ENCODE measurements at regions not wholly inside any gene's neighbourhood (a gene's known extent, or its start where the extent isn't known, plus 50 kb on each side); places are given as distances from the start of the nearest gene placed in this dataset.
"Not testable (repeated sequence)": the region's sequence is repeated elsewhere in the genome, so short reads cannot be mapped to it uniquely, and the experiment has no call there.

DNA sequence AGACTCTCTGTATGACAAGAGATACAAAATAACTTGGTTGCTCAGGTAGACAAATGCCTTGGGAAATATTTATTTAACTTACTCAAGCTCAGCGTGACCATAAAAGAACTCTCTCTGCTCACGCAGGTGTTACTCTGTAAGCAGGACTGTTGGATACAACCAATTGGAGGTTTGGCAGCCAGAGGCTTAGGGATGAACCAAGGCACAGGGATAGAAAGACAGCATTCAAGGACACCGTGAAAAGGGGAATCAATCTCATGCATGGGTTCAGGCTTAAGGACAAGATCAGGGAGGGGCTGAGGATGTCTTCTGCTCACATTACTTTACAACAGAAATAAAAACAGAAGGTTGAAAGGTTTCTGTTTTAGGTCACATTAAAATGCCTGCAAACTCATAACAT lies 389.0 kb upstream of the BRINP1 start:
- no peak for DNase-seq (ENCODE audit: low spot score)

DNA sequence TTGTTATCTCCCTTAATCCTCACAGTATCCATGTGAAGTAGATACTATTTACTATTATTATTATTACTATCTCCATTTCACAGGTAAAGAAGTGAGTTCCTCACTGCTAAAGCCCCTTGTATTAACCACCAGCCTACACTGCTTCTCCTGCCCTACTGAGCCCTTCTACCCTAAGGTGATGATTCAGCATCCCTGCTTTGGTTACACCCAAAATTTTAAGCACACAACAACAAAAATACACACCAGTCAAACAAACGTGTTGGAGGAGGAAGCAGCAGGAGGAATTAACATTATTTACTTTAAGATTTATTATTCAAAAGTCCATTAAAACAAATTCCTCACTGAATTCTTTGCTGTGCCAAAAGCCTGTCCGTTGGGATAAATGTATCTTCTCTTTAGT lies 370.2 kb upstream of the BRINP1 start:
- DNase-seq (ENCODE audit: low spot score) = no peak

DNA sequence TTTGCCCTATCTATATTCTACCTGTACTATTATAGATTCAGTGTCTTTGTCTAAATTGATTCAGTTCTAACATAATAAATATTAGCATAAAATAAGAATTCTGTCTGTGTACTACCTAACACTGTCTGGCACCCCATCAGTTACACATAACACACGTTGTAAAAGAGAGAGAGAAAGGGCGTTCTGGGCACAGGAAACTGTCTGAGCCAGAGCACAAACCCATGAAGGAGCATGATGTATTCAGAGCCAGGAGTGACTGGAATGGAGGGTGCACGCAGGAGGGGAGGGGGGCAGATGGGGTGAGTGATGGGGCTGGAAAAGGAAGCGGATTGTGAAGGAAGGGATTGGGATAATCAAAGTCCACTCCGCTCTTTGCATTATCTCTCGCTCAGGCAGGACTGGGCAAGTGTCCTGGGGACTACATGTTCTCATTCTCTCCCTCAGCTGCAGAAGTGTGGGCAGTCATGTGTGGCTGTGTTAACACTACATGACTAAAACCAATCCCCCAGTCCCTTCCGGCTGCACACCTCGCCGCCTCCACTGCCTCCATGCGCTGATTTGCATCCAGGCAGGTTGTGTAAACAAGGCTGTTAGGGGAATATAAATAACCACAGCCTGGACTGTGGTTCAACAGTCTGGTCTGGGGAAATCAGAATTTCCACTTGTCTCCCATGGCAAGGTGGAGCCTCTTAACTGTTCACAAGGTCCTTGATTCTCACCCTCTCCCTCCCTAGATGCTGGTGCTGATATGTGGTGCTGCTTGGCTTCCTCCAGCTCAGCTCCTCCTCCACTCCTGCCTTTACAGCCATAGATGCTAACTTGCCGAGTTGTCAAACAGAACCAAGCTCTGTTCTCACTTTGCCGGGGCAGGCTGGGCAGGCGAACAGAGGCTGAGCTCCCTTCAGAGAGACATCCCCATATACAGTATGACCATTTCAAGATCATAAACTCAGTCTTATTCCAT lies 367.5 kb upstream of the BRINP1 start:
- DNase-seq (ENCODE audit: low spot score) = no peak

DNA sequence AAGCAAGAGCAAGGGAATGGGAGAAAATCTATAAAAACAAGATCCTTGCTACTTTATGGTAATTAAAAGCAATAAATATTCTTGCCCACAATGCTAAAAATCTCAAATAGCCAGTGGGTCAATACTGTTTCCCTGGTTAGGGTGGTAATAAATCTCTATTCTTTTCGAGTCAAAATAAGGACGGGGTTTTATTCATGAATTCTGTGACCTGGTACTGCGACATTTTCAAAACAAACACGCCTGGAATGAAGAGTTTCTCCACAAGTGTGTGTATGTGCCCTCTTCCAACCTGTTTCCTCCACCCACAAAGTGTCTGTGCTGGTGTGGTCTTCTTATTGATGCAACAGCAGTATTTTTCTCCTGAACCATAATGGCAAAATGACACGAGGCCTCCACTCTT lies 358.8 kb upstream of the BRINP1 start:
- no peak for DNase-seq (ENCODE audit: low spot score)

DNA sequence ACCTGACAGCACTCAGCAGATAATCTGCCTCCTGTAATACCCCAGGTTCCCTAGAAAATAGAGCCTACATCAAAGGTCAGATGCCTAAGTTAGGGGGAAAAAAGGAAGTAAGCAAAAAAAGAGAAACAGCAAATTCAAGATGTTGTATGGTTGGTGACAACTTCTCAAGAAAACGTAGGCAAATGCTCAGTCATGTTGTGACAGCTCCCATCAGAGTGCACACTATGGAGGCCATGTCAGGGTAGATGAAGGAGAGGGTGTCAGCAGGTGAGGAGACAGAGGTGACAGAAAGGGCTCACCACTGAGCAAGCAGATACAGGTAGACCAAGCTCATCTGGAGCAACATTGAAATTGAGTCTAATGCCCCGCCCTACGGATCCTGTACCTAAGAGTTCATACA lies 356.8 kb upstream of the BRINP1 start:
- DNase-seq (ENCODE audit: low spot score) = no peak

DNA sequence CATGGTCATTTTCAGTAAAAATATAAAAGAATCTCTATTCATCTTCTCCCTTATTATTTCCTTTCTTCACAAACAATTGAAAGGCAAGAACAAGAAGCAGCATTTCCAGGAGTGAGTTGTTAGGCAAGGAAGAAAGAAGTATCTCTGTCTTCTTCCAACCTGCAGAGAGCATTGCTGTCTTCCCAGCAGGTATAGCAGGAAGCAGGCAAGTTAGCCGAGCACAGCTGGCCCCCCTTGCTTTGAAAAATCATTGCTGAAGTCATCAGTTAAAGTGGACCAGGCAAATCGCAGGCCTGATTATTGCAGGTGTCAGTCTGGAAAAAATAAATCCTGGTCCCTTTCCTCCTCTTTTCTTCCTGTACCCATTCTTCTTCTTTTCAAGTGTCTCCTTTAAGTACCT lies 353.1 kb upstream of the BRINP1 start:
- DNase-seq (ENCODE audit: low spot score) = no peak

DNA sequence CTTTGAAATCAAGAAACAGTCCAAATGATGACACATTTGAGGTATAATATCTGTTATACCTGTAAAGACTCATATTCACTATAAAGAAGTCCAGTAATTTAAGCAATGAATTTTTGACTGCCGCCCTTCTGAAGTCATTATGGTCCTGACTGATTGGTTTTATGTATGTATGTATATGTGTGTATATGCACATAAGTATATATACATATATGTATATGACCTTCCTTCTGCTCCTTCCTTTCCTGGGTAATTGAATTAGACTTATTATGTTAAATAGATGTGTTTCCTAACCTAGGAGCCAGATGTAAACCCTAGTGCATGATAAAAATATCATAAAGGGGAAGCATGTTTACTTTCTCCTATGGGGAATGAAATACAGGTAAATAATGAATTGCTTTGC lies 343.1 kb upstream of the BRINP1 start:
- no peak for DNase-seq (ENCODE audit: low spot score)

DNA sequence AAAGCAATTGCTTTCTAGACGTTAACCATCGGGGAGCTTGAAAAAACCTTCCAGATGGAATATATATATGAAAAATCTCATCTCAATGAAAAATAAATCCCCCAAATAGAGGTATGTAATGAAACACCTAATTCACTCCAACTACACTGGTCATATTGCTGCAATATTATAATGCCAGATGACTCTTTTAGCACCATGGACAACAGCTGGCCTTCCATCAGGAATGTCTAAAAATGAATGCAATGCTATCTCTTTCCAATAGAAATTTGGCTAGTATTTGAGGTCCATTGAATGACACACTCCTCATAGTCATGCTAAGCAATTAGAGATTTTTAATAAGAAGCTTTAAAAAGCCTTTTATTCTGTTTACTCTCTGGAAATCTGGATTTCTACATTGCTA lies 340.2 kb upstream of the BRINP1 start:
- no peak for DNase-seq (ENCODE audit: low spot score)

DNA sequence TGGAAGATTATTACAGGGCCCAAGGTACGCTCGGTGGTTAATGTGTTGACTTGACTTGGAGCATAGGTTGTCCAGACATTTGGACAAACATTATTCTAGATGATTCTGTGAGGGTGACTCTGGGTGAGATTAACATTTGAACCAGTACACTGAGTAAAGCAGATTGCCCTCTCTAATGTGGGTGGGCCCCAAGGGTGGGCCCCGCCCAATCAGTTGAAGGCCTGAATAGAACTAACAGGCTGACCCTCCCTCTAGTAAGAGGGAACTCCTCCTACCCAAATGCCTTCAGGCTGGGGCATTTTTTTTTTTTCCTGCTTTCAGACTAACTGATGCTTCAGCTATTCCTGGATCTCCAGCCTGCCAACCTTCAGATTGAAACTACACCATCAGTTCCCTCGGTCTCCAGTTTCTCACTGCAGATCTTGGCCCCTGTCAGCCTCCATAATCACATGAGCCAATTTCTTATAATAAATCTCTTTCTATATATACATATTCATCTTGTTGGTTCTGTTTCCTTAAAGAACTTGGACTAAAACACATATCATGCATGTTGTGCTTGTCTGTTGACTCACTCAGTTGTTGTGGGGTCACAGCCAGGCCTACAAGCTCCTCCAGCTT lies 338.1 kb upstream of the BRINP1 start:
- no peak for DNase-seq (ENCODE audit: low spot score)

DNA sequence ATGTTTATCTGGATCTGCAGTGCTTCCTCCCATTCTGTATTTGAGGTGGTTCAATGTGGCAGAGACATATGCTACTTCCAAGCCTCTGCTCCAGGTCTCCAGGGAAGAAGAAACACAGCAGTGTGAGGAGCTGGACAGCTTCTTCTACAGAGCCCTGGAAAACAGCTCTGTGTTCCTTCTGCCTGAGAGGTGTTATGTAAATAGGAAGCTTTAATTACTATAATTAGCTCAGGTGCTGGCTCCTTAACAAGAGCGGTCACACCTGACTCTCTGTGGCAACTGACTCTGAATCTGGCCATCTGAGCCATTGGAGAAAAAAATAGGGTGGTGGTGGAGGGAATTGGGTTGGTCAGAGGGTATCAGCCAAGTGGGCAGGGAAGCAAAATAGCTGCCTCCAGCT lies 332.4 kb upstream of the BRINP1 start:
- DNase-seq (ENCODE audit: low spot score) = no peak

DNA sequence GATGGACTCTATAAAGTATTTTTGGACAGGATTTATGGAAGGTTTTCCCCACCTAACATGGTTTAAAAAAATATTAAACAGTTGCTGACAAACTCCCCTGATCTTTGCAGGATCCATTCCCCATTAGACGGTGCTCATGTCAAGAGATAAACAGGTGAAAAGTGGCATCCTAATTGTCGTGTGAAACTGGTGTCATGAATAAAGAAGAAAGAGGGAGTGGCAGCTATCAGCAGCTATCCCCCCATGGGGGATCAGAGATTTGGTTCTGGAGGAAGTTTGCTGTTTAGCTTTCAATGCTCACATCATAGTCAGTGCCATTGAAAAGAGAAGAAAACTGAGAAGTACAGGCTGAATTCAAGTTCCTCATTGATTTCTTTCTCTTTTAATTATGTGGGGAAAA lies 329.3 kb upstream of the BRINP1 start:
- no peak for DNase-seq (ENCODE audit: low spot score)

DNA sequence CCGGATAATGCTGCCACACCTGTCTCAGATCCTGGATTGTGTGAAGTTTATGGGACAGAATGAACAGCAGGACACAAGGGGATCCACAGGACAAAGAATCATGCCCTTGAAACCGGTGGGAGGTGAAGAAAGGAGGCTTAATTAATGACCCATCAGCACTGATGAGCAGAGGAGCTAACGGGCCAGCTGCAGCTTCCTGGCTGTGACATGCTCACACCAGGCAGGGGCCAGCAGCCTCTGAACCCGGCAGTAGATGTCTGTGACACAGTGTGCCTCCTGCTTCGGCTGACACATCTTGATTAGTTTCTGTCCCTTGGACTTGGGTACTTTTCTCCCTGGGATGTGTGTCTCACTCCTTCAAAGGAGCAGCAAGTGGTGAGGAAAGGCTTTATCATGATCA lies 328.8 kb upstream of the BRINP1 start:
- DNase-seq (ENCODE audit: low spot score) = no peak

DNA sequence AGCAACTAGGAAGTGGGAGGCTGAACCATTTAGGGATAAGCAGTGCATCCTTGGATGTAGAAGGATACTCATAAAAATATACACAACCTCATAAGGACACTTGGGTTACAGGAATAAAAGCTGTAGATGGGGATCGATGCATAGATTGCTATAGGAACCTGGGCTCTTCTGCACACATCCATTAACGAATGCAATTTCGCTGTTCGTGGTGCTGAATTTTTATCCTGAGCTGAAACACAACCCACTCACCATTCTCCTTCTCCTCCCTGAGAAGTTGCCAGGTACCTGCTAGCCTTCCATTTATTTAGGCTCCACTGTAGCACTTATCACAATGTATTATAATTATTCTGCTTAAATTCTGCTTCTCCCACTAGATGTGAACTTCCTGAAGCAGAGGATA lies 320.6 kb upstream of the BRINP1 start:
- DNase-seq (ENCODE audit: low spot score) = no peak

DNA sequence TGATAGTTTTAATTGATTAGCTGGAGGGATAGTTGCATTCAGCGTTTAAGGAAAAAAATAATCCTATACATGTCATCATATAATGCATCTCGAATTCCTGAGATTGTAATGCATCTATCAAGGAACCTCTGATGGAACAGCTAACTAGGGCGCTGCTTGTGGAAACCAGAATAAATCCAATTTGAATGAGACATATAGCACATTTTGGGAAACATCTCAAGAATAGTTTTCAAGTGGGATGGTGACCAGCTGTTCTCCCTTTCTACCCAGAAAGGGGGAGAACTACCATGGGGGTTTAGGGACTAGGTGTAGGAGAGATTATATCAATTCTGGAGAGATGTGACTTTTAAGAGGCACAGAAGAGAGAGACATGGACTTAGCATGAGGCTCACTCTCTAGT lies 319.3 kb upstream of the BRINP1 start:
- DNase-seq (ENCODE audit: low spot score) = no peak

DNA sequence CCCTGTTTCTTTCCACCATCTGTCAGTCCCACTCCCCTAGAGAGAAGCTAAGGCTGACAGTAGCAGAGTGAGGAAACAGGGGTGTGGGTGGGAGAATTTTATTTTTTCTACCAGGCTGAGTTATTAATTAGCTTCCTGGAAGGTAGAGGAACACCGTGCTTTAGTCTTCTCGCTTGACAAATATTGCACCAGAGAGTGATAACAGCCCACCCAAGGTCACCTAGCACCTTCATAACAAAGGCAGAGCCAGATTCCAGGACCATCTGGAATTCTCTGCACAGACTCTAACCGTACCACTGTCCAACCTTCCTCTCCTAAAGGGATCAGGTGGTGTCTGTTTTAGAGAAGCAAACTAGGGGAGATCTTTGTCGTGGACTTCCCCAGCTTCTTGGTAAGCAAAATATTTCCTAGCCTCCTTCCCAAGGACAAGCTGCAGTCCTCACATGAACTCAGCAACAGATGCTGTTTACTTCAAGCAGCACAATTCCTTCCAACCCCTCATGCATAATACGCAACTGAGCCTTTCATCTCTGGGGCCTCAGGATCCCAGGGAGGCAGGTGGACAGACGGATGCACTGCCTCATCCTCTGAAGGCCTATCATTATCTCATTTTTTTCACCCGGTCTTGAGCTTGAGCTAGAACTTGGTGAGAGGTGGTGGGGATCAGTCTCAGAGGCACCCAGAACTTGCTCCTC lies 308.7 kb upstream of the BRINP1 start:
- DNase-seq (ENCODE audit: low spot score) = no peak

DNA sequence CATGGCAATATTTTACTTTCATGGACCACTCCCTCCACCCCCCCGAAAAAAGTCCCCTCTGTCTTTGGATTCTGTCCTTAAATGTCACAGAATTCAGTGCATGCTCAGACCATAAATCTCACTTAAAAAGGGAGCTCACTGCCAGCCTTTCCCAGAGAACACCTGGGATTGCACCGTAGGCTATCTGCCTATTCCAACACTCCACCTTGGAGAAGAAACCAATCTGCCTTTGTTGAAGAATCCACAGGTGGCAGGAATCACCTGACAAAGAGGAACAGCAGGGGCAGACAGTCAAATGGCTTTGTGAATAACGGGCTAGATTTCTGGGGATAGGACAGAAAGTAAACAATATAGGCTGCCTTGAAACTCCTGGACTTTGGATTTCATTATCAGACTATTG lies 306.7 kb upstream of the BRINP1 start:
- no peak for DNase-seq (ENCODE audit: low spot score)

DNA sequence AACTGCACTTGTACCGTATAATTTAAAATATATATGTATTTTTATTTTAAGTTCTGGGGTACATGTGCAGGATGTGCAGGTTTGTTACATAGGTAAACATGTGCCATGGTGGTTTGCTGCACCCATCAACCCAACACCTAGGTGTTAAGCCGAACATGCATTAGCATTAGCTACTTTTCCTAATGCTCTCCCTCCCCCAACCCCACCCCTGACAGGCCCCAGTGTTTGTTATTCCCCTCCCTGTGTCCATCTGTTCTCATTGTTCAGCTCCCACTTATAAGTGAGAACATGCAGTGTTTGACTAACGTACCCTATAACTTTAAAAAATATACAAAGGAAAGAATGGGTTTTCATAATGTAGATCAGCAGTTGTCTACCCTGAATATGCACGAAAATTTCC lies 303.5 kb upstream of the BRINP1 start:
- not testable (repeated sequence) for DNase-seq (ENCODE audit: low spot score)

DNA sequence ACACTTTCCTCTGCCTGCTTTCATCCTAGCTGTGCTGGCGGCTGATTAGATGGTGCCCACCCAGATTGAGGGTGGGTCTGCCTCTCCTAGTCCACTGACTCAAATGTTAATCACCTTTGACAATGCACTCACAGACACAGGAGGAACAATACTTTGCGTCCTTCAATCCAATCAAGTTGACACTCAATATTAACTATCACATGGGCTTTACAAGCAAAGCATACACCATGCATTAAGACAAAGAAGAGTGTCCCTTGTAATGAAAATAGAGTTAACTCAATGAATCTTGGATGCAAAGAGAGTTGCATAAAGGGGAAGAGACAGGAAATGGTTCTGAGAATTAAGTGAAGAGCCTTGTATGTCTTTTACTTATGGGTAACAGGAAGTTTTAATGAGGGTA lies 298.7 kb upstream of the BRINP1 start:
- no peak for DNase-seq (ENCODE audit: low spot score)

DNA sequence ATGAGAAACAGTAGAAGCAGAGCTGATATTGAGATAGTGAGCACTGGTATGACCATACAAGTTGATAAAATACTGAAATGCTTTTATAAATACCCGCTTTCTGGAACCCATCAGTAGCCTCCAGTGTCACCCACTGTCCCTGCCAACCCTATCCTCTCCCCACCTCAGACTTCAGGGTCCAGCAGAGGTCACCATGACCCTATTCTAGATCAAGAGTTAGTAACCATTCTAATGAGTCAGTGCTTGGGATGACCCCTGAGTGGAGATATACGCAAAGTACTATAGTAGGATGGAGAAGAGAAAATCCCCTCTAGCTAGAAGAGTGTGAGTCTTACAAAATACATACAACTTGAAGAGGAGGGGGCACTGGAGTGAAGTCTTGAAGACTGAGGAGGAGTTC lies 297.9 kb upstream of the BRINP1 start:
- no peak for DNase-seq (ENCODE audit: low spot score)

DNA sequence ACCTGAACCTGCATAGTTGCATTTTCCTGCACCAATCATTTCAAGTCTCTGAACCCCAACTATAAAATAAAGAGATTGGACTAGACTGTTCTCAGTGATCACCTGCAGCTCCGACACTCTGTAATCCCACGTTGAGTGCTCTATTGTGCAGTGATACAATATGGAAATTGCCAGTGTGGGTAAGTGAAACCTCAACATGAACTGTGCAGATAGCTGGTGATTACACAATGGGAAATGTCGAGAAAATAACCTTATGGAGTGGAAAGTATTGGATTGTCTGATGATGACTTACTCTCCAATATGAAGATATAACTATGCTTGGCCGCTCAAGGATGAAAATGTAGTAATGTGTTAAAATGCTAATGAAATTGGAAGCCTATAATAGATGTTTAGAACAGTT lies 293.1 kb upstream of the BRINP1 start:
- DNase-seq (ENCODE audit: low spot score) = no peak

DNA sequence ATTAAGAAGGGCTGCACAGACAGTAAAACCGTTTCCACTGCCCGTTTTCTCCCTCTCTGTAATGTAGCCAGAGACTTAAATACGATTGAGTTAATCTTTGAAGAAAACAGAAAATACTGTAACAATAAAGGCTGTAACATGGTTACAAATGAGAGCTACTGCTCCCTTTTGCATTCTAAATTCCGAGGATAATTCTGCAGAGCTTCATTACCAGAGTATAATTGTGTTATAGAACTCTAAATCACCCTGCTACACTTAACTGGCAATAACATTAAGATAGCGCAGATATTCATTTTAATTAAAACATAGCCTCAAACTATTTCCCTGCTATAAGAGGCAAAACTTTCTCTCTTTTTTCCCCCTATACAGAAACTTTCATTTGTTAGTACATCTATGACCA lies 283.7 kb upstream of the BRINP1 start:
- no peak for DNase-seq (ENCODE audit: low spot score)

DNA sequence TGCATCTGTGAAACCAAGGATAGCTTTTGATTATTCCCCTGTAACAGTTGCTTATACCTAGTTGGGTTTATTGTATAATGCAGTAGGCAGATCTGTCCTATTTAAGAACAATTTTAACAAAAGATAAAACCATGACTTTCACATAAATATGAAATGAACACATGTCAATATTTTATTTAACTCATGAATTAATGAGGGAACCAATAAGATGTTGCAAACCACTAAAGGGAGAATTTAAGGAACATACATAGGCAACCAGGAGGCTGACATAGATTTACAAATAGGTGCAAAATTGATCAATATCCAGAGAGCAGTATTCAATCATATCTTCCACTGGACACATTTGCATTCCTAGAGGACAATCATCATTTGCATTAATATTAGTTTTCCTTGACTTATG lies 280.0 kb upstream of the BRINP1 start:
- DNase-seq (ENCODE audit: low spot score) = no peak

DNA sequence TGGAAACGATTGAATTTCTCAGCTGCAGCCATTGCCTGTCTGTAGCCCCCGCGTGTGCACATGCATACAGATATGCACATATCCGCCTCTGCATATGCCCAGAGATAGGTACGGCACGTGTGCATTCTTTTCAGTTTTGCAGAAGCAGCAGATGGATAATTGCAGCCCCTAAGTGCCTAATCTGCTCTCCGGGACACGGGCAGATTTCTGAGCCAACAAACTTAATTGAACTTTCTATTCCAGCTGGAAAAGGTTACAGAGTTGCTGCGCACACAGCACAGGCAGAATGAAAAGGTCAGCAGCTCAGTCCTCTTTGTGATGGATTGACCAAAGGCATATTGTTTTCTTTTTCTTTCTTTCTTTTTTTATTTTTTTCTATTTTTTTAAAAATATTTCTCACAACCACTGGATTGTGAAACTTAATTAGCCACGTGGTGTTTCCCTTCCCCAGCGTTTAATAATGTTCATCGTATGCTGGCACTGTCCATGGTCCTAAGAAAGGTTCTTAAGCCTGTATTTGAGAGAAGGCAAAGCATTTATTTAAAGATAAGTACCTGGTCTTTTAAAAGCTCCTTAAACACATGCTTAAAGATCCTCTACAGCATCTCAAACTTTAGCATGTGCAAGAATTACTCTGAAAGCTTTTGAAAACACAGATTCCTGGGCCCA lies 270.2 kb upstream of the BRINP1 start:
- no peak for DNase-seq (ENCODE audit: low spot score)
